Activated CD4-positive, alpha-beta T cell treated with anti-CD3 and anti-CD28 coated beads, Interleukin-2, Interleukin-4, amounts not matched to agents 100 ng/mL and 50 ng/mL, durations not matched to agents 16 hours and 8 hours (primary cell): ENCODE measurements at regions not wholly inside any gene's neighbourhood (a gene's known extent, or its start where the extent isn't known, plus 50 kb on each side); places are given as distances from the start of the nearest gene placed in this dataset.
"Not testable (repeated sequence)": the region's sequence is repeated elsewhere in the genome, so short reads cannot be mapped to it uniquely, and the experiment has no call there.

Source experiments
- DNase-seq: peaks from one replicate; pipeline ENCODE4 v3.0.0-alpha.2; 2020; ENCODE audit warnings: low spot score

DNA sequence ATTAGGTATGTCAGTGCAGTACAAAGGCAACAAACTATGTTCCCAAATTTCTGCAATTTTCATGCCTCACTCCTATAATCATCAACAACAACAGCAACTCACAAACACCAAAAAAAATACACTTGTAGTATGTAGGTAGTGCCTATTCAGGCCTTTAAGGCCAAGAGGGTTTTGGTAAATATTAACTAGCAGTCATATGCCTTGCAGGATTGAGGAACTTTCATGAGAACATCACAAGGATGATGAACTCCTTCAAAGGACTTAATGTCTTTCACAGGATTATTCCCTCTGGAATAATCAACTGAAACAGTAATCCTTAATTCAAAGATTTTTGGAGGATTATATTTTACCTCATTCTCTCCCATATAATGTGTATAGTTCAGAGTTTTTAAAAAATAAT is 293.8 kb downstream of the NOVA1 start:
- no peak for DNase-seq

DNA sequence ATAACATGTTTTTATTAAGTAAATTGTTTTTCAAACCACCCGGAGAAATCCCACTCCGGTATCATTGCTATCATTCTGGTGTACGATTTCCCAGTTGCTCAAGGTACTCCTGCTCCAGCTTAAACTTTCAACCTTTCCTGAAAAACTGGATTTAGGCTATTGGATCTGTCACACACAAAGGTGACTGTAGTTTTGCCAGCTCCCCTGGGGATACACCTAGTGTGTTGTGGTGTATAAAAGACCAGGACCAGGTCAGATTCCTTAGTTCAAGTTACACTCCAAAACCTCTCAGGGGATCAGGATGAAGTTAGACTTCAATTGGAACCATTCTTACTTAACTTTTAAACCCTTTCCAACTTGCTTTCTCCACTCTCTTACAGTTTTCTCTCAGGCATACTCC is 303.9 kb downstream of the NOVA1 start:
- DNase-seq: no peak

DNA sequence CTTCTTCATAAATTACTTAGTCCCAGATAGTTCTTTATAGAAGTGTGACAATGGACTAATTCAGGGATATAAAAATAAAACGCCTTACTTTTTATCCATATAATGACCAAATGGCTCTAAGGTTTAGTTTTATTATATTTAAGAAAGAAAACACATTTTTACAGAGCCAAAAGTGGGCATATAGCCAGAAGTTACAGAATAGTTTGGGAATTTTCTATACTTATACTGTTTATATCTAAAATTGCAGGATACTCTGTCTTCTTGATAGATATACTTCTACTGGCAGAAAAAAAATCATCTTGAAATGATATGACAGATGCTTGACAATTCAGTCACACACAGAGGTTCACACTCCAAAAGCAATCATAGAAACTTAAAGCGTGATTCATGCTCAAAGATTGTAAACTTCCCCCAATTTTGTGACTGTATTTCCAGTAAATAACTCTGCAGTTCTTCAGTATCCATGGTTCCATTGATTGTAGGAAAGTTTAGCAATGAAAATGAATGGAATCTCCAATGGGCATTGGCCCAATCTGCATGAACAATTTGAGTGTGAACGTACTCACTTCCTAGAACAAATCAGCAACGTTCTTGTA is 307.8 kb downstream of the NOVA1 start:
- no peak for DNase-seq

DNA sequence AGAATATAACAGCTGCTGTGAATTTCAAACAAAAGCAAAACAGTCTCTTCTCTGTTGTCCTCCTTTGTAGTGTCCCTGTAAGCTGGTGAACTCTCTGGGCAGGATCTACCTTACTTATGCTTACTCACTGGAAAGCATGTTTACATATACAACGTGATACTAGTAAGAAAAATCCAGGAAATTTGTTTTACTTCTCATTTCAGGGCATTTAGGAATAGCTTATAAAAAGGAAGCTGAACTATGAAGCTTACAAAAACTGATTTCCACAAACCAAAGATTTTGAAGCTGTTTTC is 311.0 kb downstream of the NOVA1 start:
- DNase-seq: no peak

DNA sequence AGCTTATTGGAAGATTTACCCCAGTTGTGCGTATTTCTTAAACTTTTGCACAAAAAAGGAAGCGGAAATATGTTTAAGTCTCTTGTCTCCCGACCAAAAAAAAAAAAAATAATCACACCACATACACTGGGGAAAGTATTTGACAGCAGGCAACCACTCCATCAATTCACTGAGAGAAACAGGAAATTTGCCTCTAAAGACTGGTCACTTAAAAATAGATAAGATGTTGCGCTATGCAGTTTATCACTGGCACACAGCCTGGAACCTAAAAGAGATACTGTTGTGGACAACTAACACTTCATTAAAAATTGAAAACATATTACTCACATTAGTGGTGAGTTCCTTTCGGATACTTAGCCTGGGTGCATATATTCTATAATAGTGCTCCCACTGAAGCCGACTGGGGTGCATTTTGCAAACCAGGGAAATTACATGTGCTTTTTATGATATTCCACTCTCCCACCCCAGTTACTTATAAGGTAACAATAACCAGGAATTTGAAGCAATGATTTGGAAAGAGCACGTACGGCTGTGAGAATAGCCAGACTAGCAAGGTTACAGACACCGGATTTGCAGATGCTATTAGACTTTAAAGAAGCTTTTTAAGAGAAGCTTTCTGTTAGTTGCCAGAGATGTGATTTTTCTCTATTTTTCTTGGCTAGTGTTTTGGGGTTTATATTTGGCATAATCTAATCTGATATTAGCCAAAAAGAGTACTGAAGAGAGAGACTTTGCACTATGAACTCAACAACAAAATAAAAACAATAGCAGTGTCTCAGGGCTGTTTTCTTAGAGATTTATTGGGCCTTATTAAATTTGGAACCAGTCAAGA is 311.5 kb downstream of the NOVA1 start:
- DNase-seq: no peak

DNA sequence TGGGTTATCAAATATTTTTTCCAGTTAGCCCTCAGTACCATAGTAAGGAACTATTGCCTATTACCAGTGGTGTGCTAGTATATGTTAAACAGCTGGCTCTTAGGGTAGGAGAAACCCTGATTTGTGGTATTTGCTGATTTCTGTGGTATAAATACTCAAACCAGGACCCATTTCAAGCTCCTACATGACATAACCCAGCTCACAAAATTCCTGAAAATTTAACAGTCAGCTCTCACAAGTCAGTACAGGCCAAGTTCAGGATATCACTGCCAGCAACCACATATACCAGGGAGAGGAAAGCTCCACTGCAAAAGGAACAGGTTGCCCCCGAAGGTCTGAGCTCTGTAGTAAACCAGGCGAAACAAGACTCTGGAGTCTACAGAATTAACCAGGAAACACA is 315.3 kb downstream of the NOVA1 start:
- DNase-seq: no peak

DNA sequence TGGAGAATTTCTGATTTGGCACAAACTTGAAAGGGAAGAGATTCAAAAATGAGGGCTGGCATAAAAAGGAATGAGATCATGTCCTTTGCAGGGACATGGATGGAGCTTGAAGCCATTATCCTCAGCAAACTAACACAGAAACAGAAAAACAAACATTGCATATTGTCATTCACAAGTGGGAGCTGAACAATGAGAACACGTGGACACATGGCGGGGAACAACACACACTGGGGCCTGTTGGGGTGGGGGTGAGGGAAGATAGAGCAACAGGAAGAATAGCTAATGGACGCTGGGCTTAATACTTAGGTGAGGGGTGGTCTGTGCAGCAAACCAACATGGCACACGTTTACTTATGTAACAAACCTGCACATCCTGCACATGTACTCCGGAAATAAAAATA is 315.8 kb downstream of the NOVA1 start:
- DNase-seq: not testable (repeated sequence)

DNA sequence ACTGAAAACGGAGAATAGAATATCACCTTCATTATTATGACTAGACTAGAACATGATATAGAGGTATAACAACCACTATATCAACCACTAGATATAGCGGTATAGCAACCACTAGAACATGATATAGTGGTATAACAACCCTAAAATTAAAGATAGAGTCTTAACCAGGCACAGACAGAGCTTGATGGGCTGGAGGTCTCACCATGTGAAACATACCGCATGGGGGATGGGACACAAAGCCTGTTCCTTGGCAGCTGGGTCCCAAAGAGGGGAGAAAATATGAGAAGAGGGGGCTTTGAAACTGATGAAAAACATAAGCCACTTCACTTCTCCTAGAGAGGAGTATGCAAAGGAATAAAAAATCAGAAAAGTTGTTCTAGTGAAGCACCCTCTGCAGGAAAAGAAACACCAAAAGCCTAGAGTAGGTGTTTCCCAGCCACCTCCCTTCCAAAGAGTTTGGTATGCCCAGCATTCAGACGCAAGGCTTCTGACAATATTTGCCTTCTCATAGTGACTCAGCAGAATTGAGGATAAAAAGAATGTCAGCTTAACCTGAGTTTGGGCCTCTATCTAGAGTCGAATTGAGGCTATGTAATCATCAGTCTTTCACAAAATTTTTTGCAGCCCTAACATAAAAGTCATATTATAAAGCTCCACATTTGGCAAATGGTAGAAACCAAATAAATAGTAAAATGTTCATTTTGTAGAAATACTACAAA is 316.4 kb downstream of the NOVA1 start:
- DNase-seq: no peak

DNA sequence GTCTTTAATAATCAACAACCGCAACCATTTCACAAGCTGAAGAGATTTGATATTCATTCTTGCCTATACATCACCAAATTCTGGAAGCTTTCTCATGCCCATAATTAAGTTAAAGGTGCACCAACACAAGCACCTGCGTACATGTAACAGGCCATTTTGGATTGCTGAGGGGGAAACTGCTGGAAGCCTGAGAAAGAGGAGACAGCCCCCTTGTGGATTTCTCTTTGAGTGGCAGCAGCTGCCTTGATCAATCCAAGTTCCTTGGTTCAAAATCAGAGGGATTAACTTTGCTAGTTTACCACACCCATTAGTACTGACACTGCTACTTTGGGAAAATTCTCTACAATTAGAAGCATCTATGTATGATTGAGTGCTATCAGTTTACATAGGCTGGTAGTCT is 321.1 kb downstream of the NOVA1 start:
- no peak for DNase-seq

DNA sequence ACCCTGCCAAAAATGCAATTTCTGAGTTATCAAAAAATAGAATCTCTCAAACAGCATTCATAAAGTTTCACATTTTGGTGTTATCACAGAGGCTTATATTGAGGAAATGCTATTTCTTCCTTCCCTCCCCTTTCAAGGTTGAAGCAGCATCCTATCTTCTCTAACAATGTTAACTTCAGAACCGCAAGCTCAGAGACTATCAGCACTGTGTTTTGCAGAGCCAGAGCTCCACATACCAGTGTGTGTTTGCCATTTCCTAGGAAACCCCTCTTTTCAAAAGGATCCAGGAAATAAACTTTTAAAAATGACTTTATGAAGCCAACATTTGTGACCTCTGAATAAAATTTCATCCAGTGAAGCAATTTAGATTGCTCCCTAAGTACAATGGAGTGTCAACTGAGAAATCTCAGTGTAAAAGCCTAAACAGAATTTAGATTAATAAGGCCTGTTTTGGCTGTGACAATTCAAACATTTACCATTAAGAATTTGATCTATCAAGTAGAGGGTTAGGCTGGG is 332.6 kb downstream of the NOVA1 start:
- DNase-seq: no peak

DNA sequence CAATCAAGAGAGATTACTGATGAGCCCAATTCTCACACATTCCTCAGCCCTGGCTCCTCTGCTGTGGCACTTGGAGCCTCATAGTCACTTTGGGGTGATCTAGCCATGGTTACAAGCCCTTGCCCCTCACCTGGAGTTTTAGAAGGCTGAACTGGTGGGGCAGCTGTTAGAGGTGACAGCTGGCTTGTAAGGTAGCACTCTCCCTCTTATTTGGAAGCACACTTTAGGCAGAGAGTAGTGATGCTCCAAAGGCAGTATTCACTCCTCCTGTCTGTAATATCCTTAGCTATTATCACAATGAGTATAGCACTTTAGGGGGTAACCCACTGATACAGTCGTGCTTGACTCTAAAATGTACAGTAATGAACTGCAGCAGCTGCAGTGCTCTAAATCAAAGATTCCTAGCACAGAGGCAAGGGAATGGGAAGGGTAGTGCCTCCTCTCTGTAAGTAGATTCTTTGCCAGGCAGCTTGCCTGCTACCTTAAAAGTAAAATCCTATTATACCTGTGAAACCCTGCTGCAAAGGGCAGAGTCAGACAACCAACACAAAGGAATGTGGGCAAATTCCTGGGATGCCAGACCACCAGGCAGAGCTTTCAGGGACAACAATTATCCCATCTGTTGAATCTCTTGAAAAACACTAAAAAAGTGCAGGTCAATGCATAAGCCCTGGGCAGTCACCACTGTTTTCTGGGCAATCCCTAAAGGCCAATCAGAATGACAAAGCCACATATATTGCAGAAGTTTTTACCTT is 336.3 kb downstream of the NOVA1 start:
- no peak for DNase-seq

DNA sequence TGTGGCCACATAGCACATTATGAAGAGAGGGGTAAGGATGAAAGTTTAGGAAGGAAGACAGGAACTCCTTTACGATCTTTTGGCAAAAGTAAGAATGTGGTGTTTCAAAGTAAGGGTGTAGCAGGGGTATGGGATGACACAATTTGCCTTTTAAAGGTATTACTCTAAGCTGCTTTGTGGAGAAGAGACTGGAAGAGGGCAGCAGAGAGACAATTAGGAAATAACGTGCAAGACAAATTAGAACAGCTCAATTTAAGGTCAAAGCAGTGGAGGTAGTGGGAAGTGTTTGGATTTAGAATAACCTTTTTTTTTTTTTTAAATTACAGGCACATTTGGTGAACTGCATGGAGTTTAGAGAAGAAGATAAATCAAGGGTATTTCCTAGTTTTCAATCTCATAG is 342.6 kb downstream of the NOVA1 start:
- DNase-seq: no peak

DNA sequence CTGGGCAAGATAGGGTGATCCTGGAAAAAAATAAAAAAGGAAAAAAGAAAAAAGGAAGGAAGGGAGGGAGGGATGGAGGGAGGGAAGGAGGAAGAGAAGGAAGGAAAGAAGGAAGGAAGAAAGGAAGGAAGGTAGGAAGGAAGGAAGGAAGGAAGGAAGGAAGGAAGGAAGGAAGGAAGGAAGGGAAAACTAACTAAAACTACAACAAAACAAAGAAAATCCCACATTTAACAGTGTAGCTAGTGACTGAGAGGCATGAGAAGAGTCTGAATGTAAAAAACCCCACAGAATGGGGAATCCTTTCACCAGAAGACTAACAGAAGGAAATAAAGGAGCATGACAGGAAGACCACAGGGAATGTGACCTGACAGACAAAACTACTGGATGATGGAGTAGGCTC is 345.7 kb downstream of the NOVA1 start:
- no peak for DNase-seq

DNA sequence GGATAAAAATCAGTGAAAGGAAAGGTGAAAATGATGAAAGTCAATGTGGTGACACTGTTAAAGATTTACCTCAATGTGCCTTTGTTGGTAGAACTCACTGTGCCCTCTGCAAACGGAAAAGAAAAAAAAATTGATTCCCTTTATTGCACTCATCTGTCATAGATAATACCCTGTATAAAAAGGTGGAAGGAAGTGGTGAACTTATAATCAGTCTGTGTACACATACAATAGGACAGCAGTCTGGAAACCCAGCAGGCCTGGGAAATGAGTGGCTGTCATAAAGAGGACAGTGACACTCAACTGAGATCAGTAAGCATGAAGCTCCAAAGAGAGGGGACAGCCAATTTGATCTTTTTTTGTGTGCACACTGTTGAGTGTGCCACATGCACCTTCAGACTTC is 364.7 kb downstream of the NOVA1 start:
- no peak for DNase-seq

DNA sequence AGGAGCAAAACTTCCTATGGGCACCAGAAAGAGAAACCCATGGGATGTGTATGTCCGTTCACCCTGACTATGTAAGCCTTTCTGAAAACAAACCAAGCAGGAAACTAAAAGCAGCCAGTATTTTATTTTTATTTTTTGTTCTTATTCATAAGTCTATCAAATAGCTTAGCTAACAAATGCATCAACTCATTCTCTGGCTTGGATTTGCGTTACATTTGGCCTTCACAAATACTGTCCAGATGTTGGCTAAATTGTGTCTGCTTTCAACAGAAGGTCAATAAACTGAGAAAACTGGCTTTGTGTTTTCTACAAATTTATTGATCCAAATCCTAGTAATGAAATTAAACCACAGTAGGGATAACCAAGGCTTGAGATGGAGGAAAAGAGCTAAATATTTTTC is 379.0 kb downstream of the NOVA1 start:
- DNase-seq: no peak

DNA sequence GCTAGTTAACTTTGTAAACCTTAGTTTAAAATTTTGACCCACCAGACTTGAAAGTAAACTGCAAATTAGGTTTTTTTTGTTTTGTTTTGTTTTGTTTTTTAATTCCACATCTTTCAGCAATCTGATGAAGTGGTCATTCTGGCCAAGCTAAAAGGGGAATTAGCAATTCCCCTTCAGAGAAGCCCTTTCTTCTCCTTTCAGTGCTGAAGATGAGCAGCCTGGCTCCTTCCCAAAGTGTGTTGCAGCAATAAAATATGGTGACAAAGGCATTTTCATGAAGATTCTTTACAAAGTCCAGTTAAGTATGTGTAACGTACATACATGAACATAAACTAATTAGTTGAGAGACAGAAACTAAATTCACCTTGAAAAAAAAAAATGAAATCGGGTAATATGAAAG is 380.1 kb downstream of the NOVA1 start:
- DNase-seq: no peak

DNA sequence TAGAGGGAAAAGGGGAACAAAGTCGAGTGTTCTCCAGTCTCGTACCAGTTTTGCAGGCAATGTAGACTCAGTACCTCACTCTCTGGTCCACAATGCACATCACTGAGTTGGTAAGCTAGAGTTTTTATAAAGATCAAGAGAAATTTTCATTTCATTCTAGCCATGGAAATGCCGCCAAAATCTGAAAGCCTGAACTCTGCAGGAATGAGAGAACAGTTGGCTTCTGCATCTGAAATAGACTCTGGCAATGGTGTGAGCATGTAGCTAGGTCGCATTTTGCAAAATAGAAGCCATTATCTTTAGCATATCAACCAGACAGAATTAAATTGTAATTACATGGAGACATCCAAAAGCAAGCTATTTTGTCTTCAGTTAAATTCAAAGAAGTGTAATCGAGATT is 381.0 kb downstream of the NOVA1 start:
- no peak for DNase-seq

DNA sequence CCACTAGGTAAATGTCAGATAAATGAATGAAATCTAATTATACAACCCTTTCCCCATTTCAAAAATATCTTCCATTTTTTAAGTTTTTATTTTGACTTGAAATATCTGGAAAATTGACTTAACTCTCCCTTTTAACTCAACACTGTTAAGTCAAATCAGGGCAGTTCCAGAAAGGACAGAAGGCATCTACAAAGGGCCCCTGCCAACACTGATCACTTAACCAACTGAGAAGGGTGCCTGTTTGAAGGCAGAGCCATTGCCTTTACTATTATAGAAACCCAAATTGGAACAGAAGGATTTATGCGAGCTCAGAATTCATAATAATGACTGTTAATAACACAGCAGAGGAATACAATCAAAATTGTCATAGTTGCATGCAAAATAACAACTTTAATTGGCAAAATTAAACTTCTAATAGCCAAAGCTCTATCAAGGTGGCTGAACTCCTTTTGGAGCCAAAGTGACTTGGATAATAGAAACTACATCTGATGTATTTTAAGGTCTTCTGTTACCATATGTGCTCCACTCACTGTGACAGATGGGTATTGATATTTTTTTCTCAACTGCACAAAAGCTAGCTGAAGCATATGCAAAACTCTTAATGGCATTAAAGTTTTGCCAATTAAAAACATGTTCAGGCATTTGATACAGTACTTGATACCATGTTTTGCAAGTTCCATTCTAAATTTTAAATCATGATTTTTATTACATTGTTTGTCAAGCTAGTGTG is 383.8 kb downstream of the NOVA1 start:
- no peak for DNase-seq

DNA sequence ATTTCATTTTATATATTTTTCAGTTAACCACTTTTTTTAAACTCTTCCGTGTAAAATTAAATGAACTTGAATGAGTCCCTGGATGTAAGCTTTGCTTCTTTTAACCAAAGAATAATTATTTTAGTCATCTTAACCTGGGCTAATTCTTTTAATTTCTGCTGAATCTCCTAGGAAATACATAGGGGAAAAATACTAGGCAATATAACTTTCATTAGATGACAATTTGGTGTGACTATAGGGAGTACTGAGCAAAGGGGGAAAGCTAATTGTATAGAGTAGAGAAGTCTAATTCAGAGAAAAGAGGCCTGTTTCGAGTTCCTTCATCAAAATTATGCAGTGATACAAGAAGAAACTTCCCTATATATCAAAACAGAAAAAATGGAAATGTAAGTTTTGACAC is 388.1 kb downstream of the NOVA1 start:
- DNase-seq: no peak

DNA sequence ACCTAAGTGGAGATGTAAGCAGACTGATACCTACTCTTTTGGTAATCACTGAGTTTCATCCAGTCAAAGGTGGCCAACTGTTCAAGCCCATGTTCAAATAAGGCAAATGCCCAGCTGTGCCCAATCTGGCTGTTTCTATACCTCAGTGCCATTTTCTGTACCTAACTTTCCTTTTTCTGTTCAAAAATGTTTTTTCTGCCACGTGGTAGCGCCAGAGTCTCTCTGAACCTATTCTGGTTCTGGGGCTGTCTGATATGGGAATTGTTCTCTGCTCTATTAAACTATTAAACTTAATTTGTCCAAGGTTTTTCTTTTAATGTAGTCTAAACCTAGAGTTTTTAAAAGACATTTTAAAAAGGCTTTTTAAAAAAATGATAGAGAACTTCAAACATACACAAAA is 391.2 kb downstream of the NOVA1 start:
- DNase-seq: no peak

DNA sequence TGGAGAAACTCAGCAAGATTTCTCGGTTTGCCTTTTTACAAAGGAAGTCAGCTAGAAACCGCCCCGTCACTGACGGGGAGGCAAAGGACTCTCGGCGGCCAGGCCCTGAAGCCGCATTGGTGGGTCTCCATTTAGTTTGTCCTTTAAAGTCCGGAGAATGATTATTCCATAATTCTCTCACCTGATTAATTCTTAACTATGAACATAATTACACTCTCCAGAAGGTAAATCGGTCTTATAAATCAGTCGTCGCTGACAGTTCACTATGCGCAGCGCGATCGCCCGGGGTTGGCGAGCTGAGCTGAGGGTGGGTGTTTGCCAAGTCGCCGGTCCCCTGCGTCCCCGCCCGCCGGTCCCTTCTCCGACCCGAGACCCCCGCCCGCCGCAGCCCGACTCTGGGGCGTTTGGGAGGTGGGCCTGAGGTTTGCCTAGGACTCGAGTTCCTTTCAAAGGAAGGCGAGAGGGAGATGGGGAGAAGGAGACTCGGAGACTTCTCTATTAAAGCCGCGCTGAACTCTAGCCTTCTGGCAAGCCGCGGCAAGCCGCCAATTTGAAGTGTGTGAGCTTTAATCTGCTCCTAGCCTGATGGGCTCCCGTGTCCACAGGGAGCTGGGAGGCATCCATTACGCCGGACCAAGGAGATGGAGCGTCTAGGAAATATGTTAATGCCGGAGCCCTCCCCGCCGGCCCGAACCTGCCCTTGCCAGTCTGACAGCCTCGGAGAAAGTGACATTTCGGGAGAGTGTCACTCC is 392.9 kb downstream of the NOVA1 start:
- no peak for DNase-seq
